ENCODE measurements at regions not wholly inside any gene's neighbourhood (a gene's known extent, or its start where the extent isn't known, plus 50 kb on each side); places are given as distances from the start of the nearest gene placed in this dataset.

GRCh38 chr12:53820514-53821306, 68.9 kb upstream of the CISTR start:
- DNase-seq (ENCODE audit: low read depth), result peak; percentile 9
- TF ChIP-seq CTCF (conservative IDR thresholded peaks at IDR 0.05; ENCODE audit: low read depth, low read length), result no peak

DNA sequence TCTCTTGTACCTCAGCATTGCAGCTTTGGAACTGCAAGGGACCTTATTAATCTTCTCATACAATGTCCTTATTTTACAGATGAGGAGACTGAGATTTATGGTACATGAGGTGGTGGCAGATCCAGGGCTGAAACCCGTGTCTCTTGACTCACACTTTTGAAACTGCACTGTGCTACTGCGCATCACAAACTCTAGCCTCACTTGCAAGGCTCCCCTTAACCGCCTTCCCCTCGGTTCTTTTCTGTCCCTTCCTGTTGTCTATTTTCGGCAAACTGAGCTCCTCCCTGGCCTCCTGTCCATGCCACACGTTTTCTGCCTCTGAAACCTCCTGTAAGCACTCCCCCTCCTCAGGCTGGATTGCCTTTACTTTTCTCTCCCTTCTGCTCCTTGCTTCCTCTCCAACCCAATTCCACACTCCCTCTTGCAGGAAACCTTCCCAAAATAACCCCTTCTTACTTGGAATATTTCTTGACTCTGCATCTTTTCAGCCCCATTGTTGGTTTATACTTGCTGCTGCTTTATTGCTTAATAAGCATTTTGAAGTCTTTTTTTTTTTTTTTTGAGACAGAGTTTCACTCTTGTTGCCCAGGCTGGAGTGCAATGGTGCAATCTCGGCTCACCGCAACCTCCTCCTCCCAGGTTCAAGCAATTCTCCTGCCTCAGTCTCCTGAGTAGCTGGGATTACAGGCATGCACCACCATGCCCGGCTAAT, 72.4 kb upstream of the CISTR start:
- H3K4me3 ChIP-seq (ENCODE audit: low read depth, low read length), result no peak overlapping the region
- no peak for TF ChIP-seq CTCF (conservative IDR thresholded peaks at IDR 0.05; ENCODE audit: low read depth, low read length)
- no peak for DNase-seq (ENCODE audit: low read depth)

More at GRCh38 chr12:53820514-53821306, 68.9 kb upstream of the CISTR start:
- H3K4me3 ChIP-seq (ENCODE audit: low read depth, low read length), result no peak overlapping the region

DNA sequence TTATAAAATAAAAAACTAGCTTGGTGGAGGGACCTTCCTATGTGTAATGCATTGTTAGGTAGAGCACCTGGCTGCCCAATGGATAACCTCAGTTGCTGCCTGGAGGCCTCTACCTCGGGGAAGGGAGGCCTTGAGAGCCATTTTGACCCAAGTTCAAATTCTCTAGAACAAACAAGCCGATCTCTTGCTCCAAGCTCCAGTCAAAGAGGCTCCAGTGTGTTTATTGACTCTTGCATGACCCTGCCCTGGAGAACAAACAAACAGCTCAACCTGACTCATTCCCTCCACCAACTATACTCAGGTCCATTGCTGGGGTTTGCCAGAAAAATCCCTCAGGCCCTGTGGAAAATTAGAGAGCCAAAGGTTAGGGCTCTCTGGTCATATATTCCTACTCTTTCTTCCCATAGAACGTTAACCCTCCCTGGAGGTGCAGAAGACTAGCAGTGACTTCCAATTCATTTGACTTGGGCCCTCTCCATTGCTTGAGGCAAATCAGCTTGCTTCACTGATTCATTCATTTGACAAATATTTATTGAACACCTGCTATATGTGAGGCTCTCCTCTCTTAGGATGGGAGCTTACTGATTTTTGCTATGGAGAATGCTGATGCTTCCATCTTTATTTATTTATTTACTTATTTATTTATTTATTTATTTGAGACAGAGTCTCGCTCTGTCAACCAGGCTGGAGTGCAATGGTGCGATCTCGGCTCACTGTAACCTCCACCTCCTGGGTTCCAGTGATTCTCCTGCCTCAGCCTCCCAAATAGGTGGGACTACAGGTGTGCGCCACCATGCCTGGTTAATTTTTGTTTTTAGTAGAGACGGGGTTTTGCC, 73.7 kb upstream of the CISTR start:
- TF ChIP-seq CTCF (conservative IDR thresholded peaks at IDR 0.05; ENCODE audit: low read depth, low read length), result no peak
- no peak overlapping the region for H3K4me3 ChIP-seq (ENCODE audit: low read depth, low read length)

DNA sequence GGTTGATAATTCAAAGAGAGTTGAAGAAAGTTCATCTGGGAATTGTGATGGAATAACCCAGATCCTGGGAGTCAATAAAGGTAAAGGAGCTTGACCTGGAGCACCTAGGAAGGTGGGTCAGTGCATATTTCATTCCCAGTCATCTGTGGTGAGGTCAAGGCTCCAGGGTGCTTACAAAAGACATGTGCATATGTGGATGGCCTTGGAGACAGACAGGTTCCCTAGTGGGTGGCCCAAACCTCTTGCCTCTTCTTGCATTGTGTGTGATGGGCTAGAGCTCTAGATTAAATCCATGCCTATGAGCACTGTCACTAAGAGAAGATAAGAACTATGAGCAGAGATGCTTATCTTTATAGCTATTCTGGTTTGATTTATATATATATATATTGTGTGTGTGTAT, 75.5 kb upstream of the CISTR start:
- no peak for TF ChIP-seq CTCF (conservative IDR thresholded peaks at IDR 0.05; ENCODE audit: low read depth, low read length)
- DNase-seq (ENCODE audit: low read depth), result no peak
- no peak overlapping the region for H3K4me3 ChIP-seq (ENCODE audit: low read depth, low read length)

More for the DNA sequence above, 73.7 kb upstream of the CISTR start:
- DNase-seq (ENCODE audit: low read depth), result peak; percentile 21

GRCh38 chr12:53828598-53828997, 76.8 kb upstream of the CISTR start:
- no peak overlapping the region for H3K4me3 ChIP-seq (ENCODE audit: low read depth, low read length)
- TF ChIP-seq CTCF (conservative IDR thresholded peaks at IDR 0.05; ENCODE audit: low read depth, low read length), result no peak
- no peak for DNase-seq (ENCODE audit: low read depth)

- no peak overlapping the region for H3K4me3 ChIP-seq (ENCODE audit: low read depth, low read length)
- TF ChIP-seq CTCF (conservative IDR thresholded peaks at IDR 0.05; ENCODE audit: low read depth, low read length), result no peak
- DNase-seq (ENCODE audit: low read depth), result no peak
Observed at GRCh38 chr12:53829130-53829819, 77.5 kb upstream of the CISTR start.
